ENCODE measurements at regions not wholly inside any gene's neighbourhood (a gene's known extent, or its start where the extent isn't known, plus 50 kb on each side); places are given as distances from the start of the nearest gene placed in this dataset.

DNA sequence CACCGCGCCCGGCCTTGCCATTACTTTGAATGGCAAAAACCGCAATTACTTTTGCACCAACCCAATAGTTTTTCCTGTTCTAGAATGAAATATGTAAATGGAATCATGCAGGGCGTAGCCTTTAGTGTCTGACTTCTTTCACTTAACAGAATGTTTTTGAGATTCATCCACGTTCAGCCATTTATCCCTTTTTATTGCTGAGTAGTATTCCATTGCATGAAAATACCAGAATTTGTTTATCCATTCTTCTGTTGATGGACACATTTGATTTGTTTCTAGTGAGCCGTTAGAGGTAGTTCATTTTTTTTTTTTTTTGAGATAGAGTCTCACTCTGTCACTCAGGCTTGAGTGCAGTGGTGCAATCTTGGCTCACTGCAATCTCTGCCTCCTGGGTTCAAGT lies 90.6 kb downstream of the SLC25A47 start:
- no peak for TF ChIP-seq CTCF (IDR thresholded peaks at IDR 0.05)
- no peak for TF ChIP-seq POLR2A (IDR thresholded peaks at IDR 0.05; ENCODE audit: low read depth)
- no peak for TF ChIP-seq POLR2AphosphoS5 (IDR thresholded peaks at IDR 0.05)
- no peak for TF ChIP-seq EP300 (IDR thresholded peaks at IDR 0.05)
